Lower leg skin (tissue), 3 donors: ENCODE measurements at regions not wholly inside any gene's neighbourhood (a gene's known extent, or its start where the extent isn't known, plus 50 kb on each side); places are given as distances from the start of the nearest gene placed in this dataset.

ENCODE experiments used
- CTCF ChIP-seq, 3 donors: fragments of 450-650 bp; IDR thresholded peaks; one replicate each; pipeline ENCODE4 v1.5.1; 2016; ENCODE audit warnings: antibody characterized with exemption in 3 of 3, mild to moderate bottlenecking in 3 of 3, moderate library complexity in 2 of 3
- POLR2A ChIP-seq, 2 donors: fragments of 450-650 bp; IDR thresholded peaks; one replicate each; pipeline ENCODE4 v1.6.1; 2016 to 2017; ENCODE audit warnings: antibody characterized with exemption in 2 of 2, mild to moderate bottlenecking in 1 of 2, moderate library complexity in 1 of 2

GRCh38 chr12:92582475-92582874 is 120.3 kb upstream of the PLEKHG7 start:
- TF ChIP-seq CTCF (IDR thresholded peaks at IDR 0.05) (no peak), POLR2A (IDR thresholded peaks at IDR 0.05) (no peak)
